Prostate gland (tissue), 2 donors: ENCODE measurements at regions not wholly inside any gene's neighbourhood (a gene's known extent, or its start where the extent isn't known, plus 50 kb on each side); places are given as distances from the start of the nearest gene placed in this dataset.

Experiments
- POLR2A ChIP-seq: fragments of 450-650 bp; IDR thresholded peaks from one replicate; pipeline ENCODE4 v1.6.1; 2016; ENCODE audit warnings: antibody characterized with exemption, mild to moderate bottlenecking
- POLR2AphosphoS5 ChIP-seq: sonication (generic); formaldehyde crosslinking; IDR thresholded peaks from one replicate; pipeline ENCODE4 v1.6.1; 2017; ENCODE audit warnings: antibody characterized with exemption
- TF ChIP-seq, protein P1 (sequence below), 4 experiments: fragments of 200-600 bp in 2 of 4; fragments of 450-650 bp in 2 of 4; sonication (generic) in 2 of 4; IDR thresholded peaks; 1 replicate in 3 of 4; 2 replicates in 1 of 4; pipeline ENCODE4 v1.5.1; 2016 to 2019; ENCODE audit warnings: antibody characterized with exemption in 4 of 4, mild to moderate bottlenecking in 2 of 4, moderate library complexity in 2 of 4

DNA sequence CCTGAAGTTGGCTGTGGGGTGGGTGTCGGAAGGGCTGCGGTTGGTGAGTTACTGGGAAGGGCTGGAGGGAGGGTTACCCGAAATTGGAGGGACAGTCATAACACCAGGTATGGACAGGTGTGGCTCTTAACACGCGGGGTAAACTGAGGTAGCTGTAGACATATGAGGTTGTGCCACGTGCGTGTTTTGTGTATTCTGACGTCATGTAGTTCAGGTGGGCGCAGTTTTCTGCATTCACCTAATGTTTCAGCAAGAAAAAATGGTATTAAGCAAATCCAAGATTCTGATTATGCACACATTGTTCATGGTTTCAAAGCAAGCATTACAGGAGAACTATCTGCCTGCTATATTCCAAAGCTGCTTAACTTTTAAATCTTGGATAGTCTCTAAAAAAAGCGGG, 83.5 kb upstream of the GPM6B start:
- TF ChIP-seq POLR2A (no peak), POLR2AphosphoS5 (no peak)
- TF ChIP-seq, protein P1, sequence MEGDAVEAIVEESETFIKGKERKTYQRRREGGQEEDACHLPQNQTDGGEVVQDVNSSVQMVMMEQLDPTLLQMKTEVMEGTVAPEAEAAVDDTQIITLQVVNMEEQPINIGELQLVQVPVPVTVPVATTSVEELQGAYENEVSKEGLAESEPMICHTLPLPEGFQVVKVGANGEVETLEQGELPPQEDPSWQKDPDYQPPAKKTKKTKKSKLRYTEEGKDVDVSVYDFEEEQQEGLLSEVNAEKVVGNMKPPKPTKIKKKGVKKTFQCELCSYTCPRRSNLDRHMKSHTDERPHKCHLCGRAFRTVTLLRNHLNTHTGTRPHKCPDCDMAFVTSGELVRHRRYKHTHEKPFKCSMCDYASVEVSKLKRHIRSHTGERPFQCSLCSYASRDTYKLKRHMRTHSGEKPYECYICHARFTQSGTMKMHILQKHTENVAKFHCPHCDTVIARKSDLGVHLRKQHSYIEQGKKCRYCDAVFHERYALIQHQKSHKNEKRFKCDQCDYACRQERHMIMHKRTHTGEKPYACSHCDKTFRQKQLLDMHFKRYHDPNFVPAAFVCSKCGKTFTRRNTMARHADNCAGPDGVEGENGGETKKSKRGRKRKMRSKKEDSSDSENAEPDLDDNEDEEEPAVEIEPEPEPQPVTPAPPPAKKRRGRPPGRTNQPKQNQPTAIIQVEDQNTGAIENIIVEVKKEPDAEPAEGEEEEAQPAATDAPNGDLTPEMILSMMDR (IDR thresholded peaks at IDR 0.05), result no peak
